ENCODE measurements at regions not wholly inside any gene's neighbourhood (a gene's known extent, or its start where the extent isn't known, plus 50 kb on each side); places are given as distances from the start of the nearest gene placed in this dataset.
"Not testable (repeated sequence)": the region's sequence is repeated elsewhere in the genome, so short reads cannot be mapped to it uniquely, and the experiment has no call there.

- no peak for DNase-seq (ENCODE audit: low read depth in 2 of 2)
Measured at GRCh38 chr10:78584681-78585080, 484.1 kb upstream of the ZMIZ1 start.

- DNase-seq (ENCODE audit: low read depth in 2 of 2), result no peak
Measured at GRCh38 chr10:78585952-78586351, 482.8 kb upstream of the ZMIZ1 start.

- no peak for DNase-seq (ENCODE audit: low read depth in 2 of 2)
Measured at GRCh38 chr10:78588194-78588811, 480.5 kb upstream of the ZMIZ1 start.

GRCh38 chr10:78589687-78590086 lies 479.1 kb upstream of the ZMIZ1 start:
- no peak for DNase-seq (ENCODE audit: low read depth in 2 of 2)

- no peak for DNase-seq (ENCODE audit: low read depth in 2 of 2)
Measured at GRCh38 chr10:78591066-78591465, 477.7 kb upstream of the ZMIZ1 start.

- DNase-seq (ENCODE audit: low read depth in 2 of 2), result no peak
Measured at GRCh38 chr10:78594559-78595268, 474.1 kb upstream of the ZMIZ1 start.

GRCh38 chr10:78595269-78595619 lies 473.5 kb upstream of the ZMIZ1 start:
- no peak for DNase-seq (ENCODE audit: low read depth in 2 of 2)

- no peak for DNase-seq (ENCODE audit: low read depth in 2 of 2)
Measured at GRCh38 chr10:78596556-78596955, 472.2 kb upstream of the ZMIZ1 start.

GRCh38 chr10:78597796-78598555 lies 470.8 kb upstream of the ZMIZ1 start:
- DNase-seq (ENCODE audit: low read depth in 2 of 2), result no peak

GRCh38 chr10:78599122-78599853 lies 469.5 kb upstream of the ZMIZ1 start:
- DNase-seq (ENCODE audit: low read depth in 2 of 2), result no peak

GRCh38 chr10:78600121-78600665 lies 468.6 kb upstream of the ZMIZ1 start:
- DNase-seq (ENCODE audit: low read depth in 2 of 2), result no peak

- no peak for DNase-seq (ENCODE audit: low read depth in 2 of 2)
Measured at GRCh38 chr10:78600740-78601139, 468.0 kb upstream of the ZMIZ1 start.

- no peak for DNase-seq (ENCODE audit: low read depth in 2 of 2)
Measured at GRCh38 chr10:78602201-78602932, 466.4 kb upstream of the ZMIZ1 start.

GRCh38 chr10:78604286-78604685 lies 464.5 kb upstream of the ZMIZ1 start:
- DNase-seq (ENCODE audit: low read depth in 2 of 2), result no peak

GRCh38 chr10:78604721-78605120 lies 464.0 kb upstream of the ZMIZ1 start:
- no peak for DNase-seq (ENCODE audit: low read depth in 2 of 2)

GRCh38 chr10:78605800-78606350 lies 462.9 kb upstream of the ZMIZ1 start:
- no peak for DNase-seq (ENCODE audit: low read depth in 2 of 2)

GRCh38 chr10:78606766-78607165 lies 462.0 kb upstream of the ZMIZ1 start:
- DNase-seq (ENCODE audit: low read depth in 2 of 2), result not testable (repeated sequence)

GRCh38 chr10:78609976-78610375 lies 458.8 kb upstream of the ZMIZ1 start:
- no peak for DNase-seq (ENCODE audit: low read depth in 2 of 2)

GRCh38 chr10:78613132-78613531 lies 455.6 kb upstream of the ZMIZ1 start:
- DNase-seq (ENCODE audit: low read depth in 2 of 2), result no peak

- DNase-seq (ENCODE audit: low read depth in 2 of 2), result no peak
Measured at GRCh38 chr10:78614267-78614666, 454.5 kb upstream of the ZMIZ1 start.

- no peak for DNase-seq (ENCODE audit: low read depth in 2 of 2)
Measured at GRCh38 chr10:78614744-78615143, 454.0 kb upstream of the ZMIZ1 start.

Data from stimulated activated CD8-positive, alpha-beta memory T cell treated with anti-CD3 and anti-CD28 coated beads, Interleukin-2, amount 100 ng/mL, for 1 hour (primary cell).